Stimulated activated CD4-positive, alpha-beta T cell treated with anti-CD3 and anti-CD28 coated beads, TNF-alpha, amount 100 ng/mL, for 24 hours (primary cell): ENCODE measurements at regions not wholly inside any gene's neighbourhood (a gene's known extent, or its start where the extent isn't known, plus 50 kb on each side); places are given as distances from the start of the nearest gene placed in this dataset.
A peak's percentile ranks its signal among the peaks of the same experiment; 100 is the strongest.
"Not testable (repeated sequence)": the region's sequence is repeated elsewhere in the genome, so short reads cannot be mapped to it uniquely, and the experiment has no call there.

Source experiments
- DNase-seq, 3 experiments: peaks; one replicate each; pipeline ENCODE4 v3.0.0-alpha.2; 2020; ENCODE audit warnings: low read depth in 3 of 3

DNA sequence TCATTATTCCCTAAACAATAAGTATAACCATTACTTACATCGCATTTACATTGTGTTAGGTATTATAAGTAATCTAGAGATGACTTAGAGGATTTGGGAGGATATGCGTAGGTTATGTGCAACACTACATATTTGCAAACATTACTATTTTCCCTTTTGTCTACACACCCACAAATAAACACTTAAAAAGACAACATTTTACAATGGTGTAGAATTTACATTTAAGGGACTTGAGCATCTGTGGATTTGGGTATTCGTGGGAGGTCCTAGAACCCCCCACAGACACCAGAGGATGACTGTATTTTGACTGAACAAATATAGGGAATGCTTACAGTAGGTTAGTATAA lies 220.2 kb upstream of the MYO3A start:
- no peak for DNase-seq

DNA sequence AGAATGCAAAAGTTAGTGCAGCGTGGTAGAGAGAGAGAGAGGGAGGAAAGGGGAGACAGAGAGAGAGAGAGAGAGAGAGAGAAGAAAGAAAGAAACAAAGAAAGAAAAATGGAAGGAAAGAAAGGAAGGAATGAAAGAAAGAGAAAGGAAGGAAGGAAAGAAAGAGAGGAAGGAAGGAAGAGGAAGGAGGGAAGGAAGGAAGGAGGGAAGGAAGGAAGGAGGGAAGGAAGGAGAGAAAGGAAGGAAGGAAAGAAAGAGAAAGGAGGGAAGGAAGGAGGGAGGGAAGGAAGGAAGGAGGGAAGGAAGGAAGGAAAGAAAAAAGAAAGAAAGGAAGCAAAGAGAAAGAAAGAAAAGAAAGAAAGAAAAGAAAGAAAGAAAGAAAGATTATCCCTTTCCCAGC lies 209.8 kb upstream of the MYO3A start:
- DNase-seq = no peak

DNA sequence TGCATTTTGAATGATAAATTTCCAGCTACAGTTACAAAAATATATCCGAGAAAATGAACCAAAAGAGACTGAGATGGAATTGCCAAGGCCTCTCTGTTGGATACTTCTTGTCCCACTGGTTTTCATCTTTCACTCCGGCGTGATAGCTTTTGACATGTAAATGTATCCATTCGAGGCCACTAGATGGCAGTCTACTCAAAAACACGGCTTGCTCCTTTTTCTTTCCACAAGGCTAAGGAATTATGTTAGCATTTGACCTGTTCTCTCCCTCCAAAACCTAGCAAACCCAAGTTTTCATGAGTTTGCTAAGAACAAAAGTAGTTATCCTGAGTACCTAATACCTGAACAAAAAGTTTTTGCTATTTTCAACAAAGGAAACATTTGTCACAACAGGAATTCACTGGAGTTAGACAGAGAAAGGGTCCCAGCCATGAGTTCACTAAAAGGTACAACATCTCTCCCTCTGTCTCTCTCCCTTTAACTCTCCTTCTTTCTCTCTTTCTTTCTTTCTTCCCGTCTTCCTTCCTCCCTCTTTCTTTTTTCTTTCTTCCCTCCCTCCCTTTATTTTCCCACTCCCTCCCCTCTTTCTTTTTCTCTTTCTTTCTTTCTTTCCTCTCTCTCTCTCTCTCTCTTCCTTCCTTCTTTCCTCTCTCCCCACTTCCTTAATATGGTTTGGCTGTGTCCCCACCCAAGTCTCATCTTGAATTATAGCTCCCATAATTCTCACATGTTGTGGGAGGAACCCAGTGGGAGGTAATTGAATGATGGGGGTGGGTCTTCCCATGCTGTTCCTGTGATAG lies 207.9 kb upstream of the MYO3A start:
- DNase-seq = peak in 1 of 3 experiments; percentile 2

DNA sequence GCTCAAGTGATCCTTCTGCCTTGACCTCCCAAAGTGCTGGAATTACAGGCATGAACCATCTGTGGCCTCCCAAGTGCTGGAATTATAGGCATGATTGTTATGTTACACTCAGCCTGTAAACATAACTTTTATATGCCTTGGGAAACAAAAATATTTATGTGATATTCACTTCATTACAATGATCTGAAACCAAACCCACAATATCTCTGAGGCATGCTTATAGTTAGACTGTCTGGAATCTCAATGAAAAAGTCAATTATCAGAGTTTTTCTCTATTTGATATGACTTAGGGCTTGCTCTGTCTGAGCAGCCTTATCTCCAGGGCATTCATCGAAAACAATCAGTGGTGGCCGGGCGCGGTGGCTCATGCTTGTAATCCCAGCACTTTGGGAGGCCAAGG lies 195.3 kb upstream of the MYO3A start:
- no peak for DNase-seq

DNA sequence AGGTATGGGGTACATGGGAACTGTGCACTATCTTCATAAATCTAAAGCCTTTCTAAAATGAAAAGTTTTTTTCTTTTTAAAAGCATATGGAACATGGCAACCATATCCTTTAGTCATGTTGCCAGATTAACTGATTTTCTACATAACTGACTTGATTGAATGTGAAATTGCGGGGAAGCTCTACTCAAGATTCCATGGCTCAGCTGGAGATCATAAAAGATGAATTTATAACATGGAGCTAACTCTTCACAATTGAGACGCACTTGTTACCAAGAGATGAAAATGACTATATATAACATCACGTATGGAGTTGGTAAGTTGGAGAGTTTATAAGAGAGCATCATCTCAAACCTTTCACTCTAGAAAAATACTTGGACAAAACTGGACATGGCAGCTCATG lies 190.2 kb upstream of the MYO3A start:
- no peak for DNase-seq

DNA sequence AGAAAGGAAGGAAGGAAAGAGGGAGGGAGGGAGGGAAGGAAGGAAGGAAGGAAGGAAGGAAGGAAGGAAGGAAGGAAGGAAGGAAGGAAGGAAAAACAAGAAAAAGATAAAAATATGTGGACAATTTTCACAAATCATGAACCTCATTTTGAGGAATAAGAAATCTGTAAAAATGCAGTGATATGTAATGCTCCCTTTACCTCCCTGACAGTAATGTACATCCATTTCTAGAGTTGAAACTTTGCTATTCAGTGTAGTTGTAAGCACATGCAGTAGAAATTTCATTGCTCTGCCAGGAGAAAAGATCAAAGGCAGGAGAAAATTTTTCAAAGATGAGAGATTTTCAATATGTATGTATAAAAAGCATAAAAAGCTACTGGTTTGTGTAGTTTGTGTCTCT lies 189.5 kb upstream of the MYO3A start:
- no peak for DNase-seq

DNA sequence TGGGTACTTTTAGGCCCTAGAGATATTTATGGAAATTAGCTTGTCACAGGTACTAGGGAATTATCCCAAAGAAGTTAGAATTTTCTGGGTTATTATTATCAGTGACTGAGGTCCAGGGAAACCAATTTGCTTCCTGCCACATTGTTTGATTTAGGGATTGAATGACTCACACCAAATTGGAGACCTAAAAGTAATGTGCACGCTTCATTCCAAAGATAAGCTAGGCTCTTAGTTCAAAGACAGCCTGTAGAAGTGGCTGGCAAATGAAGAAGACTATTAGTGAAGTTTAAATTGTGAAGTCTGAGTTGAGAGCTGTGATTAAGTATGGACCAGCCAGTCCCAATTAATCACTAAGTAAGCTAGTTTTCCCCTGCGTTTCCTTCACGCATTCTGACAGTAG lies 188.1 kb upstream of the MYO3A start:
- no peak for DNase-seq

DNA sequence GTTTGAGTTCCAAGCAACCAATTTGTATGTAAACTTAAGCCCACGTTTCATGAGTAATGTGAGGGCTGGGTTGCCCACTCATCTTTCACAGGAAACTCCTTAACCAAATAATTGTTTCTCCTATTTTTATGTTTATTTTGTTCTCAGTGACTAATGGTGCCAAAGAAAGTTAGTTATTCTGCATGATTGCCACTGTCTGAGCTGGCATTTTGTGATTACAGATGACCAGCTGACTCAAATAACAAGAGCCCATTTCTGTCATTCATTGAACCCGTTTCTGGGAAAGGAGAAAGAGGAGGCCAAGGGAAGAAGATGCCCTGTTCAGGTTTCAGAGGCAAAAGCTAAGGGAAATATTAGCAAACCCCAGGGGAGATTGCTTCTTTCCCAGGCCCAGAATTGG lies 186.9 kb upstream of the MYO3A start:
- no peak for DNase-seq

DNA sequence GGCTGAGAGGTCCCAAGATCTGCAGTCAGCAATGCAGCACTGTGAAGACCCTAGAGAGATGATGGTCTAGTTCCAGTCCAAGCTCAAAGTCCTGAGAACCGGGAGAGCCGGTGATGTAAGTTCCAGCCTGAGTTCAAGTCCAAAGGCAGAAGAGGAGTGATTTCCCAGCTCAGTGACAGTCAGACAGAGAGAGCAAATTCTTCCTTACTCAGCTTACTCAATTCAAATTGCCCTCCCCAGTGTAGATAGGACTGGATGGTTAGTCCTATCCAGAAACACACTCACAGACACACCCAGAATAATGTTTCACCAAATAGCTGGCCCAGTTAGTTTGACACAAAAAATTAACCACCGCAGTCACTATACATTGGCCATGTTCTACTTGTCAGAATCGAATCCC lies 185.5 kb upstream of the MYO3A start:
- DNase-seq = no peak

DNA sequence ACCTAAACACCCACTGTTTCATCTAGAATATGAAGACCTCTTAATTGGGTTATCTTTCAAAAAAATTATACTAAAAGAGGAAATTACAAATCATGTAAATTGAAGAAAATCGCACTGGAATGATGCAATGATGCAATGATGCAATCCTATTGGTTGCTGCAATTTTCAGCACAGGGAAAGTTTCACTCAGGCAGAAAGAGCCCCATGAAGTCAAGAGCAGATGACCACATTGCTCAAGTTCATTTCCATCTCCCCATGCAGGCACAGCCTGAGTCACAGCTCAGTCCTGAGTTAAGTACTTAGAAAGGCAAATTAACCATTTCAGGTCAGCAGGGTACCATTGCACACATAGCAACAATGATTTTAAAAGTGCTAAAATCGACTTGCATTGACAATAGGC lies 180.3 kb upstream of the MYO3A start:
- no peak for DNase-seq

DNA sequence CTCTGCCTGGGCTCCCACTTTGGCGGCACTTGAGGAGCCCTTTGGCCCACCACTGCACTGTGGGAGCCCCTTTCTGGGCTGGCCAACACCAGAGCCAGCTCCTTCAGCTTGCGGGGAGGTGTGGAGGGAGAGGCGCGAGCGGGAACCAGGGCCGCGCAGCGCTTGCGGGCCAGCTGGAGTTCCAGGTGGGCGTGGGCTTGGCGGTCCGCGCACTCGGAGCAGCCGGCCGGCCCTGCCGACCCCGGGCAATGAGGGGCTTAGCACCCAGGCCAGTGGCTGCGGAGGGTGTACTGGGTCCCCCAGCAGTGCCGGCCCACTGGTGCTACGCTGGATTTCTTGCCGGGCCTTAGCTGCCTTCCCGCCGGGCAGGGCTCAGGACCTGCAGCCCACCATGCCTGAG lies 178.2 kb upstream of the MYO3A start:
- not testable (repeated sequence) for DNase-seq

DNA sequence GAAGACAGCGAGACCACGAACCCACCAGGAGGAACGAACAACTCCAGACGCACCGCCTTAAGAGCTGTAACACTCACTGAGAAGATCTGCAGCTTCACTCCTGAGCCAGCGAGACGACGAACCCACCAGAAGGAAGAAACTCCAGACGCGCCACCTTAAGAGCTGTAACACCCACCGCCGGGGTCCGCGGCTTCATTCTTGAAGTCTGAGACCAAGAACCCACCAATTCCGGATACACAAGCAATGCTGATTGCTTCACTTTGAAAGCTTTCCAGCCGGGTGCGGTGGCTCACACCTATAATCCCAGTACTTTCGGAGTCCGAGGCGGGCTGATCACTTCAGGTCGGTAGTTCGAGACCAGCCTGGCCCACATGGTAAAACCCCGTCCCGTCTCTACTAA lies 177.2 kb upstream of the MYO3A start:
- no peak for DNase-seq

DNA sequence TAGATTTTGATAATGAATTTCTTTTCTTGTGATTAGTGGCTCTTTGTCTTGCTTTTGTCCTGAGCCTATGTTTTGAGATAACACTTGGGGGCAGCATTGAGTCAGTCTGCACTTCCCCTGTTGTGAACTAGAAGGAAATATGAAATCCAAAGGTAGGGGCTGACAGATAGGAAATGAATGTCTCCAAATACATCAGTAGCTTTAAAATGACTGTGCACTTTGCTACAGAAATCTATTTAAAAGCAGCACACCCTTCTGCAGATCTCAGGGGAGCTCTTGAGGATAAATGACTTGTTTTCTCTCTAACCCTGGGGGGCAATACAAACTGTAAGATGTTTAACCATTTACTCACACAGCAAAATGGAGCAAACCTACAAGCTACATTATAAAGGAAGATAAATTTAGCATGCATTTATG lies 176.0 kb upstream of the MYO3A start:
- no peak for DNase-seq

DNA sequence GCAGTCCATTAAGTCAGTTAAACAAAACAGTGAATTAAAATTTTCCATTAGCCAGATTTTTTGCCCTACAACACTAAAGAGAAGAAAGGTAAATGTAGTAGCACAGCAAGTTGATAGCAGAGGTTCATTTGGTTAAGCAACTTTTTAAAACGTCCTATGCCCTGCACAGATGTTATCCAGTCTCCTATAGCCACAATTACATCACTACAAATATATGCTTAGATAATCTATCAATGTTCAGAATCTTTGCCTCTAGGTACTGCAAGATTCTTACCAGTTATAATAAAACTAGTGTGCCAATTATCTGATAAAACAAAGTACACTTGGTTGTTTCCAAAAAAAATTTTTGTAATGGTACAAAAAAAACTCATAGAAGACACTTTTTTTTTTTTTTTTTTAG lies 175.5 kb upstream of the MYO3A start:
- no peak for DNase-seq

DNA sequence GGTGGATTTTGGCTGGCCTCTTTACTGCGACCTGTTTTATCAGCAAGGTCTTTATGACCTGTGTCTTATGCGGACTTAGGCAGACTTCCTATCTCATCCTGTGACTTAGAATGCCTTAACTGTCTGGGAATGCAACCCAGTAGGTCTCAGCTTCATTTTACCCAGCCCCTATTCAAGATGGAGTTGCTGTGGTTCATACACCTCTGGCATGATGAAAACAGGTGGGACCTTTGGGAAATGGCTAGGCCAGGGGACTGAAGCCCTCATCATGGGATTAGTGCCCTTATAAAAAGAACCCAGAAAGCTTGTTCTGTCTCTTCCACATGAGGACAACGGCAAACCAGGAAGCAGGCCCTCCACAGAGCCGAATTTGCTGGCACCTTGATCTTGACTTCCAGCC lies 172.1 kb upstream of the MYO3A start:
- DNase-seq = no peak

DNA sequence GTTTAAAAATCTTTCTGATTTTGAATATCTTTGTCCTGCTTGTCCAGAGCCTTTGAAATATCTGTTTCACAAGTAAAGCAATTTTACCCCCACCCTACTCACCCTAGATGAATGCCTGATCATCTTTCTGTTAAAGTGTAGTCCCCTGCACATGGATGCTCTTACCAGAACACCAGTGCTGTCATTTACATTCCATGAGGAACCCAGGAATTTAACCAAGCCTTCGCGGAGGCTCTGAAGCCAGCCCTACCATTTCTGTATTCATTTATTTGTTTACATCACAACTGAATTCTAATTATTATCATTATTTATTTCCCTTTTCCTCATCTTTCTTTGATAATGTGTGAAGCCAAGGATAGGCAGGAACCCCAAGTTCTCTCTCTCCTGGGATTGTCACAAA lies 167.8 kb upstream of the MYO3A start:
- no peak for DNase-seq

DNA sequence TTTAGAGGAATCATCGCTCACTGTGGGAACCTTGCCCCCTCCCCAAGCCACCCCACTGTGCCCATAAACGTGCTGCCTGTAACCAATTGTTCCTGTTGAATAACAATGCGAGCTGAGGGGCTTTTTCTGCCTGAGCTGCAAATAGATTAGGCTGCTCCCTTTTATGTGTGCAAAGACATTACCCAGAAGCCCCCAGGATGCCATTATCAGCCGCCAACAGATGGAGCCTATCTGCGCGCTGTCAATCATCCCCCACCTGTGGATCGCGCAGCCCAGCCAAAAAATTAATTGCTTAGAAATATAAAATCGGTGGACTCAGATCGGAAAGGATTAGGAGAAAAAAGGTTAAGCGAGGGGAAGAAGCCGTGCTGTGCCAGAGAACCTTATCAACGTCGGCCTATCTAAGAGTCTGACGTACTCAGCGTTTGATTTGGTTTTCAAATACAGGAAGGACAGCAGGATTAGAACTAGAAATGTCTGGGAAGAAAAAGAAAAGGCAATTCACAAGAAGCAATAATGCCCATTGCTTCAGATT lies 167.3 kb upstream of the MYO3A start:
- no peak for DNase-seq

DNA sequence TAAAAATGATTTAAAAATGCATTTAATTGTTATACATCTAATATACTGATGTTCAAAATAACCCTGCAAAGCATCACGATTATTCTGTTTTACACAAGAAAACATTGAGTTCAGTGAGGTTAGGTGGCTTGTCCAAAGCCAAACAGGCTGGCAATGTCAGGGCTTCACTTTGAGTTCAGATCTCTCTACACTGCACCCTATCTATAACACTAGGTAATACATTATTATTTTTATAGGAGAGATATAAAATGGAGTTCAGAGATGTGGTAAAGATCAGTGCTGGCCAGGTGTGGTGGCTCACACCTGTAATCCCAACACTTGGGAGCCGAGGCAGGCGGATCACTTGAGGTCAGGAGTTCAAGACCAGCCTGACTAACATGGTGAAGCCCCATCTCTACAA lies 165.9 kb upstream of the MYO3A start:
- no peak for DNase-seq

DNA sequence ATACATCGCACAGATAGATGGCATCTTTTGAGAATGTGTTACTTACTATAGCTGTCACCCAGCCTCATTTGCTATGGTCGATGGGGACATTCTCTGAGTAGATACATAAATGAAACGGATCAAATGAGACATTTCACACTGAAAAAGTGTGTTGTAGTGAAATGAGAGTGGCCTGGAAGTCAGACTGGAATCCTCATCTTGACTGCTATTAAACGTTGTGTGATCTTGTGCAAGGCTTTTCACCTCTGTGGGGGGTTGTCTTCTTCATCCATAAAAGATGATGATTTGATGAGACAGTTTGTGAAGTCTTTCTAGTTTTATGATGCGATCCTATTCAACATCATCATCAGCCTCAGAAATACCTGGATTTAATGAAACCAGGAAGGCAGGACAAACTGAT lies 155.4 kb upstream of the MYO3A start:
- no peak for DNase-seq

DNA sequence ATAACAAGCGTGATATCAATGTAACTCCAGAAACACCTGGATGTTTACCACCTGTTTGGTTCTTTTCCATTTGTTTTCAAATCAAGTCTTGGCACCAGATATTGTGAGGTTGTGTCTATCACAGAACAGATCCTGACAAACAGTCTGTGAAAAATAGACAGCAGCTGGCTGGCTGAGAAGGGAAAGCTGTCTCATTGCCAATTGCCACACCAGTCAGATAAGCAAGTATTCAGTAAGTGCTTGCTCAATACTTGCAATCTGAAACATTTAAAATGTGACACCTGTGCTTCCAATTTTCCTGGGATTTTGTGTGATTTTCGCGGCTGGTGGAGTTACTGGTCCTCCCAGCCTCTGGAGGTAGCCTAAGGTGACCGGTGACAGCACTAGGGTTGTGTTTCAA lies 147.9 kb upstream of the MYO3A start:
- no peak for DNase-seq

DNA sequence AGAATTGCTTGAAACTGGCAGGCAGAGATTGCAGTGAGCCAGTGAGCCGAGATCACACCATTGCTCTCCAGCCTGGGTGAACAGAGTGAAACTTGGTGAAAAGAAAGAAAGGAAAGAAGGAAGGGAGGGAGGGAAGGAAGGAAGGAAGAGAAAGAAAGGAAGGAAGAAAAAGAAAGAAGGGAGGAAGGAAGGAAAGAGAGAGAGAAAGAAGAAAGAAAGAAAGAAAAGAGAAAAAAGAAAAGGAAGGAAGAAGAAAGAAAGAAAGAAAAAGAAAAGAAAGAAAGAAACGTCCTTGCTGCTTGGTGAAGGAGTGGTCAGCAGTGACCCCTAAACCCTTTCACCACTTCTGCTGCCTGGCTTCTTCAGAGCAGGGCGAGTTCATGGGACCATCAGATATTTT lies 147.1 kb upstream of the MYO3A start:
- DNase-seq = no peak

DNA sequence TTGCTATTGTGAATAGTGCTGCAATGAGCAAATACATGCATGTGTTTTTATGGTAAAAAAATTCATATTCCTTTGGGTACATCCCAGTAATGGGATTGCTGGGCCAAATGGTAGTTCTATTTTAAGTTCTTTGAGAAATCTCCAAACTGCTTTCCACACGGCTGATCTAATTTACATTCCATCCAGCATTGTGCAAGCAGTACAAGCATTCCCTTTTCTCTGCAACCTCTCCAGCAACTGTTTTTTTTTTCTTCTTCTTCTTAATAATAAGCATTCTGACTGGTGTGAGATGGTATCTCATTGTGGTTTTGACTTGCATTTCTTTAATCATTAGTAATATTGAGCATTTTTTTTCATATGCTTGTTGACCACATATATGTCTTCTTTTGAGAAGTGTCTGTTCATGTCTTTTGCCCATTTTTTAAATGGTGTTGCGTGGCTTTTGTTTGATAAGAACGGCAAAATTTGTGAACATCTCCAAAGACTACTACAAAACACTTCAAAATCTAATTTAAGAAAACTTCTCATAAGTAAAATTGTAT lies 136.1 kb upstream of the MYO3A start:
- DNase-seq = no peak

DNA sequence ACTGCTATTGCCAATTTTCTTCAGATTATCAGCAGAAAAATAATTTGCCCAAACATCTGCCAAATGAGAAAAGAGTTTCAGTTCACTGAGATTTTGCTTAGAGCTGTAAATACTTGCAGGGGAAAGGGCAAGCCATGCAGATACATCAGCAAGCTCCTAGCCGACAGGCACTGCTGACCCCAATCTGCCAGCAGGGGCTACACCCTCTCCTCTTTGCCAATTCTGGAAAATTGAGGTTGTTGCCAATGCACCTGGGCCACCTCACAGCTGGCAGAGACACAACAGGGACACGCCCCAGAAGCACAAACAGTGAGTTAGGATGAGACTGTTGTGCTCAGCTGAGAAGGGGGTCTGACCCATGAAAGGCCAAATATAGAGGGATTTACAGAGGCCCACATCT lies 129.5 kb upstream of the MYO3A start:
- no peak for DNase-seq

DNA sequence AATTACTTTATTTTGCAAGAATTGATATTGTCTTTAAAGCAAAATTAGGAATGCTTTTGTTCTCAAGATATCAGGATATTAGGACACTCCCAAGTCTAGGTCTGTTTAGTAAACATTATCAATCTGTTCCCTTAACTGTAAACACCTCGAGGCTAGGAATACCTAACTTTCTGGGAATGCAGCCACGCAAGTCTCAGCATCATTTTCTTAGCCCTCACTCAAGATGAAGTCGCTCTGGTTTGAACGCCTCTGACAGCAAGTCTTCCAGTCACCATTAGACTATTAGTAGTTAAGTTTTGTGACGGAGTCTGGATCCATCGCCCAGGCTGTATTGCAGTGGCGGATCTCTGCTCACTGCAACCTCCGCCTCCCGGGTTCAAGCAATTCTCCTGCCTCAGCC lies 128.0 kb upstream of the MYO3A start:
- no peak for DNase-seq
